Neural cell (in vitro differentiated cells): ENCODE measurements at regions not wholly inside any gene's neighbourhood (a gene's known extent, or its start where the extent isn't known, plus 50 kb on each side); places are given as distances from the start of the nearest gene placed in this dataset.

Source experiments
- H2AFZ ChIP-seq: fragments of 200-600, 300-800 bp; sonication (generic), shearing (Covaris generic); 2 replicates; pipeline ENCODE4 v1.6.0; 2014; ENCODE audit warnings: low read depth, mild to moderate bottlenecking, antibody characterized with exemption, low read length, moderate library complexity
- H3F3A ChIP-seq: fragments of 200-600 bp; shearing (Covaris generic); 2 replicates; pipeline ENCODE4 v1.6.1; 2016; ENCODE audit warnings: mild to moderate bottlenecking, moderate library complexity, mixed read lengths, antibody characterized with exemption, low read length; ENCODE audit not compliant: insufficient read depth, poor library complexity, severe bottlenecking
- H3K27ac ChIP-seq: fragments of 200-600, 300-800 bp; sonication (generic), shearing (Covaris generic); 2 replicates; pipeline ENCODE4 v1.5.1; 2014; ENCODE audit warnings: mild to moderate bottlenecking, low read length, moderate library complexity
- H3K27me3 ChIP-seq: fragments of 300-800, 200-600 bp; sonication (generic), shearing (Covaris generic); 2 replicates; pipeline ENCODE4 v1.6.0; 2014; ENCODE audit warnings: mild to moderate bottlenecking, low read depth, low read length, moderate library complexity; ENCODE audit not compliant: insufficient read depth
- H3K36me3 ChIP-seq: fragments of 300-800, 200-600 bp; sonication (generic), shearing (Covaris generic); 2 replicates; pipeline ENCODE4 v1.5.1; 2014; ENCODE audit warnings: mild to moderate bottlenecking, antibody characterized with exemption, low read length, moderate library complexity; ENCODE audit not compliant: insufficient read depth
- H3K4me2 ChIP-seq: fragments of 300-800, 200-600 bp; sonication (generic), shearing (Covaris generic); 2 replicates; pipeline ENCODE4 v1.6.0; 2014; ENCODE audit warnings: mild to moderate bottlenecking, low read length
- H3K4me3 ChIP-seq: fragments of 300-800, 200-600 bp; sonication (generic), shearing (Covaris generic); 2 replicates; pipeline ENCODE4 v1.5.1; 2014; ENCODE audit warnings: mild to moderate bottlenecking, low read length, moderate library complexity
- H3K79me2 ChIP-seq: fragments of 200-600 bp; shearing (Covaris generic); replicated peaks from 2 replicates; pipeline ENCODE4 v1.6.0; 2014; ENCODE audit warnings: mild to moderate bottlenecking, low read length, moderate library complexity; ENCODE audit not compliant: insufficient read depth
- H3K9ac ChIP-seq: fragments of 300-800, 200-600 bp; sonication (generic), shearing (Covaris generic); 2 replicates; pipeline ENCODE4 v1.6.1; 2016; ENCODE audit warnings: mild to moderate bottlenecking, low read length, mixed read lengths
- H3K9me2 ChIP-seq: fragments of 200-600 bp; shearing (Covaris generic); 2 replicates; pipeline ENCODE4 v1.6.1; 2016; ENCODE audit warnings: mild to moderate bottlenecking, low read length, mixed read lengths; ENCODE audit not compliant: insufficient read depth
- H3K9me3 ChIP-seq: fragments of 200-600, 300-800 bp; sonication (generic), shearing (Covaris generic); 2 replicates; pipeline ENCODE4 v1.6.1; 2016; ENCODE audit warnings: mild to moderate bottlenecking, mixed run types, low read length, moderate library complexity, mixed read lengths
- H4K20me1 ChIP-seq: fragments of 200-600 bp; shearing (Covaris generic); 2 replicates; pipeline ENCODE4 v1.6.1; 2016; ENCODE audit warnings: mild to moderate bottlenecking, mixed run types; ENCODE audit not compliant: insufficient read depth
- EP300 ChIP-seq: fragments of 450-650 bp; conservative IDR thresholded peaks from 2 replicates; pipeline ENCODE4 v1.6.1; 2014; ENCODE audit warnings: antibody characterized with exemption, mild to moderate bottlenecking, moderate library complexity; ENCODE audit not compliant: poor library complexity, severe bottlenecking
- EZH2 ChIP-seq: fragments of 200-600, 300-800 bp; shearing (Covaris generic), sonication (generic); IDR thresholded peaks from 2 replicates; pipeline ENCODE4 v1.6.1; 2014; ENCODE audit warnings: antibody characterized with exemption, low read length, borderline replicate concordance, mild to moderate bottlenecking; ENCODE audit not compliant: insufficient read depth, poor library complexity, severe bottlenecking
- MXI1 ChIP-seq: fragments of 450-650 bp; conservative IDR thresholded peaks from 2 replicates; pipeline ENCODE4 v1.6.1; 2014; ENCODE audit warnings: antibody characterized with exemption, mild to moderate bottlenecking; ENCODE audit not compliant: poor library complexity, severe bottlenecking
- POLR2AphosphoS5 ChIP-seq: IDR thresholded peaks from 2 replicates; pipeline ENCODE4 v1.6.1; 2012
- RAD21 ChIP-seq: fragments of 450-650 bp; conservative IDR thresholded peaks from 2 replicates; pipeline ENCODE4 v1.6.1; 2014; ENCODE audit warnings: antibody characterized with exemption, mild to moderate bottlenecking, moderate library complexity
- REST ChIP-seq: IDR thresholded peaks from 2 replicates; pipeline ENCODE4 v1.6.1; 2012; ENCODE audit warnings: borderline replicate concordance
- SMC3 ChIP-seq: fragments of 450-650 bp; conservative IDR thresholded peaks from 2 replicates; pipeline ENCODE4 v1.6.1; 2014; ENCODE audit warnings: antibody characterized with exemption, mild to moderate bottlenecking, moderate library complexity; ENCODE audit not compliant: poor library complexity
- TAF1 ChIP-seq: IDR thresholded peaks from 2 replicates; pipeline ENCODE4 v1.6.1; 2012; ENCODE audit warnings: low read depth
- TF ChIP-seq, protein P1 (sequence below): fragments of 450-650 bp; IDR thresholded peaks from 2 replicates; pipeline ENCODE4 v1.5.1; 2014; ENCODE audit warnings: antibody characterized with exemption, mild to moderate bottlenecking, moderate library complexity; ENCODE audit not compliant: poor library complexity, severe bottlenecking

DNA sequence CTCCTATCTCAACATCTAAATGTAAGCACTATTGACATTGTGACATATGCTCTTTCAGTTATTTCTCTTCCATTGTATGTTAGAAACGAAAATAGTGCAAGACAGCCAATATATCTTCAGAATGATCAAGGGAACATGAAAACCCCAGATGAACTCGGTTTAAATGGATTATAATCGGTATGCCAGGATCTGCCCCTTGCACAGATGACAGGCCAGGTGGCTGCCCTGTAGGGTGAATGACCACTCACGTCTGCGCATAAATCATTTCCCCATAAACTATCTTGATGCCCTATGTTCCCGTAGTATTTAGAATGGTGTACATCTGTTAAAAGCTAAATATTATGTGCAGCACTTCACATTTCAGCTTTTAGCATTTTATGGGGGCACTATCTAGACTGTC is 69.7 kb upstream of the RANBP3L start:
- Histone ChIP-seq H3K9ac (no peak overlapping the region), H3K9me2 (no peaks in the 10 kb centered on the region), H3K4me3 (no peak overlapping the region), H3K9me3 (no peaks in the 10 kb centered on the region), H3K27me3 (no peaks in the 10 kb centered on the region), H4K20me1 (no peaks in the 10 kb centered on the region), H3F3A (no peaks in the 10 kb centered on the region), H3K36me3 (no peaks in the 10 kb centered on the region), H2AFZ (no peak overlapping the region), H3K79me2 (no peaks in the 10 kb centered on the region), H3K27ac (no peak overlapping the region), H3K4me2 (no peak overlapping the region)
- no peak for TF ChIP-seq POLR2AphosphoS5
- no peak for TF ChIP-seq EZH2
- TF ChIP-seq, protein P1, sequence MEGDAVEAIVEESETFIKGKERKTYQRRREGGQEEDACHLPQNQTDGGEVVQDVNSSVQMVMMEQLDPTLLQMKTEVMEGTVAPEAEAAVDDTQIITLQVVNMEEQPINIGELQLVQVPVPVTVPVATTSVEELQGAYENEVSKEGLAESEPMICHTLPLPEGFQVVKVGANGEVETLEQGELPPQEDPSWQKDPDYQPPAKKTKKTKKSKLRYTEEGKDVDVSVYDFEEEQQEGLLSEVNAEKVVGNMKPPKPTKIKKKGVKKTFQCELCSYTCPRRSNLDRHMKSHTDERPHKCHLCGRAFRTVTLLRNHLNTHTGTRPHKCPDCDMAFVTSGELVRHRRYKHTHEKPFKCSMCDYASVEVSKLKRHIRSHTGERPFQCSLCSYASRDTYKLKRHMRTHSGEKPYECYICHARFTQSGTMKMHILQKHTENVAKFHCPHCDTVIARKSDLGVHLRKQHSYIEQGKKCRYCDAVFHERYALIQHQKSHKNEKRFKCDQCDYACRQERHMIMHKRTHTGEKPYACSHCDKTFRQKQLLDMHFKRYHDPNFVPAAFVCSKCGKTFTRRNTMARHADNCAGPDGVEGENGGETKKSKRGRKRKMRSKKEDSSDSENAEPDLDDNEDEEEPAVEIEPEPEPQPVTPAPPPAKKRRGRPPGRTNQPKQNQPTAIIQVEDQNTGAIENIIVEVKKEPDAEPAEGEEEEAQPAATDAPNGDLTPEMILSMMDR = no peak
- TF ChIP-seq MXI1 = no peak
- no peak for TF ChIP-seq RAD21
- TF ChIP-seq SMC3 = no peak
- no peak for TF ChIP-seq EP300
- TF ChIP-seq REST = no peak
- no peak for TF ChIP-seq TAF1

GRCh38 chr5:36373527-36374086 is 71.9 kb upstream of the RANBP3L start:
- TF ChIP-seq REST = no peak
- TF ChIP-seq, protein P1 = no peak
- no peak for TF ChIP-seq EZH2
- TF ChIP-seq POLR2AphosphoS5 = no peak
- no peak for TF ChIP-seq EP300
- no peak for TF ChIP-seq TAF1
- TF ChIP-seq MXI1 = no peak
- TF ChIP-seq SMC3 = no peak
- TF ChIP-seq RAD21 = no peak
- H3K27ac ChIP-seq = no peak overlapping the region

More at GRCh38 chr5:36373527-36374086, 71.9 kb upstream of the RANBP3L start:
- H3K9me2 ChIP-seq = no peaks in the 10 kb centered on the region
- H3K27me3 ChIP-seq = no peaks in the 10 kb centered on the region
- no peaks in the 10 kb centered on the region for H3K79me2 ChIP-seq
- H3K4me2 ChIP-seq = no peak overlapping the region
- H2AFZ ChIP-seq = no peak overlapping the region
- no peaks in the 10 kb centered on the region for H4K20me1 ChIP-seq
- no peak overlapping the region for H3K4me3 ChIP-seq
- no peaks in the 10 kb centered on the region for H3F3A ChIP-seq
- H3K9me3 ChIP-seq = no peaks in the 10 kb centered on the region
- no peaks in the 10 kb centered on the region for H3K36me3 ChIP-seq
- no peak overlapping the region for H3K9ac ChIP-seq
